ACC112 (cell line): ENCODE measurements at regions not wholly inside any gene's neighbourhood (a gene's known extent, or its start where the extent isn't known, plus 50 kb on each side); places are given as distances from the start of the nearest gene placed in this dataset.

ENCODE experiments used
- H2AFZ ChIP-seq: fragments of 200-600 bp; sonication (generic); one replicate; pipeline ENCODE4 v1.6.0; 2017; ENCODE audit warnings: antibody characterized with exemption, low read length; ENCODE audit not compliant: unreplicated experiment
- H3K27ac ChIP-seq: fragments of 200-600 bp; sonication (generic); 2 replicates; pipeline ENCODE4 v1.5.1; 2014; ENCODE audit warnings: low read depth, mild to moderate bottlenecking, antibody characterized with exemption, low read length, moderate library complexity
- H3K27me3 ChIP-seq: fragments of 200-600 bp; sonication (generic); 2 replicates; pipeline ENCODE4 v1.6.1; 2014; ENCODE audit warnings: mild to moderate bottlenecking, antibody characterized with exemption, low read length, moderate library complexity, mixed read lengths; ENCODE audit not compliant: insufficient read depth
- H3K36me3 ChIP-seq: fragments of 200-600 bp; sonication (generic); 2 replicates; pipeline ENCODE4 v1.6.1; 2016; ENCODE audit warnings: mild to moderate bottlenecking, antibody characterized with exemption, low read length, moderate library complexity, mixed read lengths; ENCODE audit not compliant: insufficient read depth
- H3K4me1 ChIP-seq: fragments of 200-600 bp; sonication (generic); one replicate; pipeline ENCODE4 v1.6.1; 2016; ENCODE audit warnings: low read length, mixed read lengths; ENCODE audit not compliant: insufficient read depth, unreplicated experiment, control insufficient read depth
- H3K4me3 ChIP-seq: fragments of 200-600 bp; sonication (generic); 2 replicates; pipeline ENCODE4 v1.5.1; 2014; ENCODE audit warnings: mild to moderate bottlenecking, low read depth, low read length
- H3K79me2 ChIP-seq: fragments of 200-600 bp; sonication (generic); one replicate; pipeline ENCODE4 v1.6.0; 2016; ENCODE audit warnings: low read length; ENCODE audit not compliant: control insufficient read depth, unreplicated experiment, insufficient read depth

DNA sequence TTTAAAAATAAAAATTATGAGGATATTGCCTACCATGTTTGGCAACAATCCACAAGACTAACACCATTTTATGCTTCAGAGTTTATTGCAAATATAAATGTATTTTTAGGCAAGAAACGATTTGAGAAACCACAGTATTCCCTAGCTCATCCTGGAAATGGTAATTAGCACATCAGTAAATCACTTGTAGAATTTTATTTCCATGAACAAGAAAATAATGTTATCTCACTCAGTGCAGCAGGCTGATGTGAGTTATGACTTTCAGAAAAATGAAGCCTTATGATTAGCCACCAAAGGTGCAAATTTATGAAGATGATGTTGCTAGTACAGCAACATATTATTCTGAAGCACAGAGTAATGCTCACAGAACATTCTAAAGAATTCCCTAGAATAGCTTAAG, 127.7 kb upstream of the GJE1 start:
- Histone ChIP-seq H3K36me3 (no peaks in the 10 kb centered on the region), H2AFZ (no peak overlapping the region), H3K4me1 (peaks cover 6% of the 10 kb centered on the region), H3K4me3 (no peak overlapping the region), H3K27me3 (no peaks in the 10 kb centered on the region), H3K27ac (no peak overlapping the region), H3K79me2 (no peaks in the 10 kb centered on the region)

DNA sequence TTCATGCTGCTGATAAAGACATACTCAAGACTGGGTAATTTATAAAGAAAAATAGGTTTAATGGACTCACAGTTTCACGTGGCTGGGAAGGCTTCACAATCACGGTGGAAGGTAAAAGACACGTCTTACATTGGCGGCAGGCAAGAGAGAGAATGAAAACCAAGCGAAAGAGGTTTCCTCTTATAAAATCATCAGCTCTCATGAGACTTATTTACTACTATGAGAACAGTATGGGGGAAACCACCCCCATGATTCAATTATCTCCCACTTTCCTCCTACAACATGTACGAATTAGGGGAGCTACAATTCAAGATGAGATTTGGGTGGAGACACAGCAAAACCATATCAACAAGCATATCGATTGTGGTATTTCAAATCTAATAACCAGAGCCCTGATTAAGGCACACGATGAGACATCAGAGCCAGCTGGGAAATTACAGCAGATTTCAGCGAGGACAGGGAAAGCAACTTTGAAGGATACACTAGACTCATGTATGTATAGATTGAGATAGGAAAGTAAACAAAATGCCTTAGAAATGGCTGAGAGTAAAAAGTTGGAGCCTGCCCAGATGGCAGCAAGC, 129.8 kb upstream of the GJE1 start:
- H3K4me3 ChIP-seq: no peak overlapping the region
- H2AFZ ChIP-seq: no peak overlapping the region
- H3K27me3 ChIP-seq: no peaks in the 10 kb centered on the region
- no peaks in the 10 kb centered on the region for H3K36me3 ChIP-seq
- no peaks in the 10 kb centered on the region for H3K4me1 ChIP-seq
- H3K27ac ChIP-seq: no peak overlapping the region
- no peaks in the 10 kb centered on the region for H3K79me2 ChIP-seq

DNA sequence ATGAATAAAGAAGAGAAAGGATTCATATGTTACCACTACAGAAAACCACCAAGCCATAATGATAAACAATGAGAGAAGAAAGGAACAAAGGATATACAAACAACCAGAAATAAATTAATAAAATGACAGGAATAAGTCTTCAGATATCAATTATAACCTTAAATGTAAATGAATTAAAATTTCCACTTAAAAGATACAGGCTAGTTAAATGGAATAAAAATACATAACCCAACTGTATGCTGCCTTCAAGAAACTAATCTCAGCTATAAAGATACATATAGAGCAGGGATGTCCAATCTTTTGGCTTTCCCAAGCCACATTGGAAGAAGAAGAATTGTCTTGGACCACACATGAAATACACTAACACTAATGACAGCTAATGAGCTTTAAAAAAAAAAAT, 135.9 kb upstream of the GJE1 start:
- no peaks in the 10 kb centered on the region for H3K36me3 ChIP-seq
- no peaks in the 10 kb centered on the region for H3K79me2 ChIP-seq
- no peaks in the 10 kb centered on the region for H3K4me1 ChIP-seq
- H3K27me3 ChIP-seq: no peaks in the 10 kb centered on the region
- H3K27ac ChIP-seq: no peak overlapping the region
- H2AFZ ChIP-seq: no peak overlapping the region
- no peak overlapping the region for H3K4me3 ChIP-seq

DNA sequence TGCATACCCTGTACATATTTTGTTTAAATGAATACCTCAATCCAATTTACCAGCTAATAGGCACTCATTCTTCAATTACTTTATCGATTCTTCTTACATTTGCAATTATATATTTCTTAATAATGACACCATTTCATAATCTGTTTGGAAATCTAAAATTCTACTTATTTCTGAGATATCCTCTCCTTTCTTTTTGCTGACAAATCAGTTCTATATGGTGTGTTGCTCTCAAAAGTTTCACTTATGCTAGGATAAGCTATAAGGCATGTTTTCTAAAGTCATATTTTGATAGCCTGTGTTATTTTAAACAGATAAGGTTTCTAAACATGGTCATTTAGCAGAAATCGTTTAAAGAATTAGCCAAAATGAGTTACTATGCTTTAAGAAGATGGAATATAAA, 140.6 kb upstream of the GJE1 start:
- Histone ChIP-seq H3K27me3 (no peaks in the 10 kb centered on the region), H3K4me1 (peaks cover 13% of the 10 kb centered on the region), H3K27ac (no peak overlapping the region), H3K4me3 (no peak overlapping the region), H3K79me2 (no peaks in the 10 kb centered on the region), H3K36me3 (no peaks in the 10 kb centered on the region), H2AFZ (no peak overlapping the region)

DNA sequence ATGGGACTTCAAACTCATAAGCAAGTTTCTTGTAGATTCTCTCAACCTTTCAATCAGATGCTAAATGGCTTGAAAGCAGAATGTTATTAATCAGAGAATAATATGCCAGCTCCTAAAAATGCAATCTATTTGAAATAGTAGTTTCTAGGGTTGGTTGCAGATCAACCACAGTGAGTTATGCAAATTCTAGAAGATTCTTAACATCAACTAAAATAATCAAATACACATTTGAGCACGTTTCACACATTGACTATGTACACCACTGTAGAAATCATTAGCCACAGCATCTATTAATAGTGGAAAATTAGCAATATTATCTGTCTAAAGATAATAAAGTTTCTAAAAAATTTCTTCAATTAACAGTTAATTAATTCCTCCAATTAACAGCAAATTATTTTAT, 141.9 kb upstream of the GJE1 start:
- H3K27me3 ChIP-seq: no peaks in the 10 kb centered on the region
- no peaks in the 10 kb centered on the region for H3K79me2 ChIP-seq
- peaks cover 13% of the 10 kb centered on the region for H3K4me1 ChIP-seq
- no peak overlapping the region for H3K27ac ChIP-seq
- H3K36me3 ChIP-seq: no peaks in the 10 kb centered on the region
- H2AFZ ChIP-seq: peak overlapping the region; percentile 34
- no peak overlapping the region for H3K4me3 ChIP-seq

DNA sequence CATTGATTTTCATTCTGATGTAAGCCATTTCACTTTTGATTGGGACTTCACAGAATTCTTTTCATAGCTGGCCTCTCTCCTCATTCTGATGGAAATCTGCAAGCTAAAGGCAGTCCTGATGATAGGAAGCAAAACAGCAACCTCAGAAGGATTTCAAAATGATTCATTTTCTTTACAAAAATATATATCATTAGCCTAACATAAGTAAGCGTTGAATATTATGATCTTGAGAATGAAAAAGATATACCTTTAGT, 143.1 kb upstream of the GJE1 start:
- Histone ChIP-seq H3K27ac (no peak overlapping the region), H3K4me1 (peaks cover 13% of the 10 kb centered on the region), H2AFZ (peak overlapping the region; percentile 80)

DNA sequence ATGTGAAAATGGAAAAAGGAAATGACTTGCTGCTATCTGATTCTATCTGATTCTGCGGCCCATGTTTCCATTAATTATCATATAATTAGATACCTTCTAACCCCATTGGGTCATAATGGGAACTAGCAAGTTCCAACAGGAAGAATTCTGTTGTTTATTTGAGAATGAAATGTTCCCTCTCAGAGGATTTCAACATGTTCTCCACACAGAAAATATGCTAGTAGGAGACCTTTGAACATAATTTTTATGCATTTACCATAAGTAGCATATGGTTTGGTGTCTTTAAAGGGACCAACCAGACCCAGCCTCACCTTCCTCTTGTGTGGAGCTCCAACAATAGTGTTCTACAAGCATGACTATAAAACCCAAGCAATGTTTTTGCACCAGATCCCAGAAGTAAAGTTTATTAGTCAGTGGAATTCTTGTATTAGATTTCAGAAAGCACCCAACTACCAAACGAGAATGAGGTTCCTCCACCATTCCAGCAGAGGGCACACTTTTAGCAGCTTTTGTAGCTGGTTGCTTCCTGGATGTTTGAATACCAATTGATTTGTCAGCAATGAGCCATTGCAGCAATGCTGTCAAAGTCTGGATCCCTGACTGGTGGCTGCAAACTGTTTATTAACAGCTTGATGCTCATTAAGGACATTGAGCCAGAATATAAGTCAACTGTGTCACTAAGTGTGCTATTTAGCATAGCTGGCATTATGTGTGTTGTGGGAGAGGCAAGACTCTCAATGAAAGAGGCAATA, 143.6 kb upstream of the GJE1 start:
- Histone ChIP-seq H3K36me3 (no peaks in the 10 kb centered on the region), H3K4me3 (no peak overlapping the region), H2AFZ (peak overlapping the region; percentile 80), H3K79me2 (no peaks in the 10 kb centered on the region), H3K4me1 (peaks cover 13% of the 10 kb centered on the region), H3K27me3 (no peaks in the 10 kb centered on the region), H3K27ac (no peak overlapping the region)

More for the DNA sequence above, 143.1 kb upstream of the GJE1 start:
- Histone ChIP-seq H3K27me3 (no peaks in the 10 kb centered on the region), H3K36me3 (no peaks in the 10 kb centered on the region), H3K79me2 (no peaks in the 10 kb centered on the region), H3K4me3 (no peak overlapping the region)

DNA sequence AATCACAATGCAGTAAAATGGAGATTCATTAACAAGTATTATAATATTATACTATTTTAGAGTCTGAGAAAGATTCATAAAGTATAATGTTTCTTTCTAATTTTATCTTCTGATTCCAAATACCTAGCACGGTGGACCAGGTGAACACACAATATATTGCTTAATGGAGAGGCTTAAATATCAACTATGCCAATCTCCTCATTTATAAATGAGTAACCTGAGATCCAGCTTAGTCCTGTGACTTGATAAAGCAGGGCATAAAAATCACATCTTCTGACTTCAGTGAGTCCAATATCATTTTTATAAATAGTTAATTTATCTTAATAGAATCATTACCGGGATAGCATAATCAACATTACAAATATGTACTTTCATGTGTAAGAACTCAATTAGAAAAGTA, 144.4 kb upstream of the GJE1 start:
- Histone ChIP-seq H3K4me1 (peaks cover 13% of the 10 kb centered on the region), H3K27ac (no peak overlapping the region), H3K36me3 (no peaks in the 10 kb centered on the region), H3K79me2 (no peaks in the 10 kb centered on the region), H3K4me3 (no peak overlapping the region), H2AFZ (no peak overlapping the region), H3K27me3 (no peaks in the 10 kb centered on the region)

DNA sequence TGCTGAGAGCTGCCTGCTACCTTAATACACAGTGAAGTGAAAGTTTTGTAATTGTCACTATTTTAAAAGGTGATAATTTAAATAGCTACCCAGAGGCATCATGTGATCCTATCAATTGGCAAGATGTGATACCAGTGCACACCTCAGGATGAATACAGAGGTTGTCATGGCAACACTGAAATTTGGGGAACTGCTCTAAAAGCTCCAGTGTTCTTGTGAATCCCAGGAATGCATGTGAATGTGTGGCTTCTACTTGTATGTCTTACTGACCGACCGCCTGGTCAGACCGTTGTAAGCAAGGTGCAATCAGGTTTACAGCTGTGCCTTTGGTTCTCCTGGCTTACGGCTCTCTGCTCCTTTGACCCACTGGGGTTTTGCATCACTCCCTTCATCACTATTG, 146.3 kb upstream of the GJE1 start:
- Histone ChIP-seq H3K27ac (no peak overlapping the region), H3K4me3 (no peak overlapping the region), H3K4me1 (peaks cover 13% of the 10 kb centered on the region), H2AFZ (no peak overlapping the region), H3K36me3 (no peaks in the 10 kb centered on the region), H3K27me3 (no peaks in the 10 kb centered on the region), H3K79me2 (no peaks in the 10 kb centered on the region)

DNA sequence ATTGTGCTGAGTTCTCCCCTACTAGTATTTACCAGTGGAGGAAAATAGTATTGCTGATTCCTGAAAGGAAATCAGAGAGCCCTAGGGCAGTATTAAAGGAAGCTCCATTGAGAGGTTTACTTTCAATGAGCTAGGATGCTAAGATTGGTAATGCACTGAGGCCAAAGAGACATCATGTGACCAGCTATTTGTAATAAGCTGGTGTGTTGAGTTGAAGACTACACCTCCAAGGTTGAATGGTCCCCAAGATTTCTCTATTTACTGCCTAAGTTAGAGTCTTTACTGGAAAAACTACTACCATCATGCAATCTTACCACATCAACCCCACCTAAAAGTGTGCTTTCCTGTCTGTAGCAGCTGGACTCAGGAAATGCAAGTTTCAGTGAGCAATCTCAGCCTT, 151.5 kb upstream of the GJE1 start:
- H3K36me3 ChIP-seq: no peaks in the 10 kb centered on the region
- no peaks in the 10 kb centered on the region for H3K4me1 ChIP-seq
- H3K27ac ChIP-seq: no peak overlapping the region

DNA sequence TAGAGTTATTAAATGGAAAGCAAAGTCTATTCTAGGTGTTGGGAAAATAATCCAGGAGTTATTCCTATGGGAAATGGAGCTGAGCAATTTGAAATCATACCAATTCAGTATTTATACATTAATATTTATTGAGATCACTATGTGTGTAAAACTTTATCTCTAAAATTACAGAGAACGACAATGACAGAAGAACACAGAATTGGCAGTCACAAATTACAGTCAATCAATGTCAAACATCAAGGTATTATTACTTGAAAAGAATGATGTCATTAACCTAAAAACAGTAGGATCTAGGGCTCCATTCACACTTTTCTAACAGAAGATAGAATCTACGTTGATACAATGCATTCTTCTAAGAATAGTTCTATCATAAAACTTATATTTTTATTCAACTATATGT, 154.9 kb upstream of the GJE1 start:
- Histone ChIP-seq H3K27ac (no peak overlapping the region), H3K4me3 (no peak overlapping the region), H3K4me1 (no peaks in the 10 kb centered on the region), H3K36me3 (no peaks in the 10 kb centered on the region), H3K79me2 (no peaks in the 10 kb centered on the region), H2AFZ (no peak overlapping the region), H3K27me3 (no peaks in the 10 kb centered on the region)

More for the DNA sequence above, 151.5 kb upstream of the GJE1 start:
- Histone ChIP-seq H3K4me3 (no peak overlapping the region), H2AFZ (no peak overlapping the region), H3K27me3 (no peaks in the 10 kb centered on the region), H3K79me2 (no peaks in the 10 kb centered on the region)
